Vagina (tissue), 2 donors: ENCODE measurements at regions not wholly inside any gene's neighbourhood (a gene's known extent, or its start where the extent isn't known, plus 50 kb on each side); places are given as distances from the start of the nearest gene placed in this dataset.

ENCODE experiments used
- CTCF ChIP-seq, 3 experiments: fragments of 450-650 bp in 2 of 3; fragments of 200-600 bp in 1 of 3; sonication (generic) in 1 of 3; IDR thresholded peaks; one replicate each; pipeline ENCODE4 v1.5.1; 2017 to 2019; ENCODE audit warnings: antibody characterized with exemption in 3 of 3, mild to moderate bottlenecking in 2 of 3, moderate library complexity in 2 of 3
- POLR2A ChIP-seq, 2 donors: fragments of 450-650 bp; IDR thresholded peaks; one replicate each; pipeline ENCODE4 v1.6.1; 2017; ENCODE audit warnings: antibody characterized with exemption in 2 of 2, mild to moderate bottlenecking in 2 of 2, moderate library complexity in 2 of 2
- POLR2AphosphoS5 ChIP-seq, 2 donors: sonication (generic); formaldehyde crosslinking; IDR thresholded peaks; one replicate each; pipeline ENCODE4 v1.9.0; 2017; ENCODE audit warnings: antibody characterized with exemption in 2 of 2, mild to moderate bottlenecking in 2 of 2, low read depth in 1 of 2; ENCODE audit not compliant: insufficient read depth in 1 of 2

- TF ChIP-seq CTCF (IDR thresholded peaks at IDR 0.05) (no peak), POLR2AphosphoS5 (IDR thresholded peaks at IDR 0.05; ENCODE audit: insufficient read depth in 1 of 2, low read depth in 1 of 2) (no peak), POLR2A (IDR thresholded peaks at IDR 0.05) (no peak)
Observed at GRCh38 chr3:159609625-159610024, 379.0 kb upstream of the IL12A start.
